HFFc6 (cell line): ENCODE measurements at regions not wholly inside any gene's neighbourhood (a gene's known extent, or its start where the extent isn't known, plus 50 kb on each side); places are given as distances from the start of the nearest gene placed in this dataset.

Experiments
- DNase-seq: peaks from one replicate; pipeline ENCODE4 v3.0.0-alpha.2; 2018
- H3K27ac Mint-ChIP-seq: 2 replicates; pipeline ENCODE4 v1.8.0; 2020; ENCODE audit warnings: mild to moderate bottlenecking, mixed read lengths
- H3K27me3 Mint-ChIP-seq: 2 replicates; pipeline ENCODE4 v1.8.0; 2021; ENCODE audit warnings: mild to moderate bottlenecking, moderate library complexity, mixed read lengths; ENCODE audit not compliant: insufficient read depth
- H3K36me3 Mint-ChIP-seq: 2 replicates; pipeline ENCODE4 v1.8.0; 2021; ENCODE audit warnings: low read depth, mixed read lengths
- H3K4me1 Mint-ChIP-seq: 2 replicates; pipeline ENCODE4 v1.8.0; 2020; ENCODE audit warnings: low read depth, mixed read lengths
- H3K4me3 Mint-ChIP-seq: 2 replicates; pipeline ENCODE4 v1.8.0; 2020; ENCODE audit warnings: mild to moderate bottlenecking, moderate library complexity, mixed read lengths
- H3K9me3 Mint-ChIP-seq: 2 replicates; pipeline ENCODE4 v1.8.0; 2020; ENCODE audit warnings: mild to moderate bottlenecking, mixed read lengths
- TF ChIP-seq, protein P1 (sequence below): fragments of 200-600 bp; sonication (generic); IDR thresholded peaks from 2 replicates; pipeline ENCODE4 v1.5.0; 2021; ENCODE audit warnings: antibody characterized with exemption, mild to moderate bottlenecking

DNA sequence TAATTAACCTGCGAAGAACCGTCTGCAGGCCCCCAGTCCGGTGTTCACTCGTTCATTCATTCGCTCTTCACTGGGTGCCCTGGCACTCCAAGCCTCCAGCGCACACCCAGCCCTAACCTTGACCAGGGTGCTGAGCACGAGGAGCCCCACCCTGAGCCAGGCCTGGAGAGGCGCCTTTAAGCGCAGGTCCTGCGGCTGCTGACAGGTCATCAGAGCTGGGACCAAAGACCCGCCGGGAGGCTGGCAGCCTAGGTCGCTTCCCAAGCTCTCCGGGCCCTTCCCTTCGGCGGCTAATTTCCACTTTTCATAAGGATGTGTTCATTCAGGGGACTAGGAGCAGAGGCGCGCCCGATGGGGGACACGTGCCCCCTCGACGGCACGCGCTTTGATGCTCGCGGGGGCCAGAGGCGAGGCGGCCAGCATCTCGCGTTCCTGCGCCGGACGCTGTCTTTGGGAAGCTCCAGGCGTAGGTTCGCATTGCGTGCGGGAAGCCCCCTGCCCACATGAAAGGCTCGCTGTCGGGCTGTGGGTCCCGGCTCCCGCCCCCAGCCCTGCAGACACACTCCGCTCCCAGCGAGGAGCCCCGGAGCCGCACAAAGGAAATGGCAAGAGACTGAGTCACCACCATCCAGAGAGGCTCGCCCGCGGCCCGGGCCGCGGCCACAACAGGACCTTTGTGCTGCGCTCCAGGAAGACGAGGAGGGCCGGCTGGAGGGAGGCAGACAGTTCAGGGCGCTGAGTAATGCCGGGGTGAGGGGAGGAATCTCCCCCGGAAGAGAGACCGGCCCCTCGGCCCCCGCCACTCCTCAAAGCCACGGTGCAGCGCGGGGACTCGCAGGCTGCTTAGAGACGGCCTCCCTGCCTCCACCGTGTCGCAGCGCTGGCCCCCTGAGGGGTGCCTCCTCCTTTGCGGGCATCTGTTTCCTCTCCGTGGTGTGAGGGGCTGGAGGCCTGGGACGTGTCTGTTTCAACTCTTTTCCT lies 266.4 kb upstream of the HES1 start:
- DNase-seq: peak; percentile 76
- H3K27me3 Mint-ChIP-seq: peaks cover 16% of the 10 kb centered on the region
- peak overlapping the region; percentile 51 for H3K4me3 Mint-ChIP-seq
- no peaks in the 10 kb centered on the region for H3K9me3 Mint-ChIP-seq
- TF ChIP-seq, protein P1, sequence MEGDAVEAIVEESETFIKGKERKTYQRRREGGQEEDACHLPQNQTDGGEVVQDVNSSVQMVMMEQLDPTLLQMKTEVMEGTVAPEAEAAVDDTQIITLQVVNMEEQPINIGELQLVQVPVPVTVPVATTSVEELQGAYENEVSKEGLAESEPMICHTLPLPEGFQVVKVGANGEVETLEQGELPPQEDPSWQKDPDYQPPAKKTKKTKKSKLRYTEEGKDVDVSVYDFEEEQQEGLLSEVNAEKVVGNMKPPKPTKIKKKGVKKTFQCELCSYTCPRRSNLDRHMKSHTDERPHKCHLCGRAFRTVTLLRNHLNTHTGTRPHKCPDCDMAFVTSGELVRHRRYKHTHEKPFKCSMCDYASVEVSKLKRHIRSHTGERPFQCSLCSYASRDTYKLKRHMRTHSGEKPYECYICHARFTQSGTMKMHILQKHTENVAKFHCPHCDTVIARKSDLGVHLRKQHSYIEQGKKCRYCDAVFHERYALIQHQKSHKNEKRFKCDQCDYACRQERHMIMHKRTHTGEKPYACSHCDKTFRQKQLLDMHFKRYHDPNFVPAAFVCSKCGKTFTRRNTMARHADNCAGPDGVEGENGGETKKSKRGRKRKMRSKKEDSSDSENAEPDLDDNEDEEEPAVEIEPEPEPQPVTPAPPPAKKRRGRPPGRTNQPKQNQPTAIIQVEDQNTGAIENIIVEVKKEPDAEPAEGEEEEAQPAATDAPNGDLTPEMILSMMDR: no peak
- H3K4me1 Mint-ChIP-seq: peaks cover 43% of the 10 kb centered on the region
- no peaks in the 10 kb centered on the region for H3K36me3 Mint-ChIP-seq
- H3K27ac Mint-ChIP-seq: no peak overlapping the region

DNA sequence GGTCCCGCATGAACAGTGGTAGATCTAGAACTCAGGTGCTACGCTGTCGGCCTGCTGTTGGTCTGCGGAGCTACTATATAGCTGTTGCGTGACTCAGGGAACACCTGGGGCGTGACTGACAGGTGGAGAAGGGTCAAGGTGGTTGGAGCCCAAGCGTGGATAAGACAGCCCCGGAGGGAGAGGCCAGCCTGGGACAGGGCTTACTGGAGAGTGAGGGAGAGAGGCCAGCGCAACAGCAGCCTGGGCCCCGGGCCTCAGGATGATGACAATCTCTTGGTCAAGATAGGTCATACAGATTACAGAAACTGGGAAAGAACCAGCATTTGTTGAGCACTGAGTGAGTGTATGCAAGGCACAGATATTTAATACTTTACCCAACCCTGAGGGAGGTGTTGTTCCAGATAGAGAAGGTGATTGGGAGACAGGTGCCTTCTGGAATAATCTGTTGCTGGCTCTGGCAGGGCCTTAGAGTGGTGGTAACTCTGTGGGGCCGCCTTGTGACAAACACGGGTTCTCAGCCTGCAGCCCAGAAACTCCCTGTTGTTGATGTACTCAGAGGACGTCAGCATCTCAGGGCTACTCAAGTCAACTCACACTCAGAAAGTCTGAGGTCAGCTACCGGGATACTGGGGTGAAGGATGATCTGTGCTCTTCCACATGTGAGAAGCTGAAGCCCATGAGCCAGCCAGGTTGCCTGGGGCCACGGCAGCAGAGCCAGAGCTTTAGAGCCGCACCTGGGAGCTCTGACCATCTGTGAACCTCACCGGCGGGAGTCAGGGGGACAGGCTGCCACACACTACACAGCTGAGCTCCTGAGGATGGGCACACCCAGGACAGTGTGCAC lies 265.4 kb upstream of the HES1 start:
- no peaks in the 10 kb centered on the region for H3K36me3 Mint-ChIP-seq
- no peaks in the 10 kb centered on the region for H3K9me3 Mint-ChIP-seq
- no peak for DNase-seq
- H3K27ac Mint-ChIP-seq: no peak overlapping the region
- H3K27me3 Mint-ChIP-seq: peaks cover 17% of the 10 kb centered on the region
- peak overlapping the region; percentile 51 for H3K4me3 Mint-ChIP-seq
- TF ChIP-seq, protein P1: no peak
- H3K4me1 Mint-ChIP-seq: peaks cover 42% of the 10 kb centered on the region

DNA sequence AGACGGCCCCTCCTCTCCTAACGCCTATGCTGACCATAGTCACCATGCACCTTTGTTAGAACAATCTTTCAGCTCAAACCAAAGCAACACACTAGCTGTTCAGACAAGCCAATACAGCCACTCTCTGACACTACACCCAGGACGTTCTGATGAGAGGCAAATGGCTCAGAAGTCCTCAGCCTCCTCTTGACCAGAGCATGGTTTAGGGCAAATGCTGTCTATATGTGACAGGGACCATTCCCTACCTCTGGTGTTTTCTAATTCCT lies 264.8 kb upstream of the HES1 start:
- peaks cover 37% of the 10 kb centered on the region for H3K4me1 Mint-ChIP-seq
- H3K4me3 Mint-ChIP-seq: no peak overlapping the region
- TF ChIP-seq, protein P1: no peak
- H3K9me3 Mint-ChIP-seq: no peaks in the 10 kb centered on the region
- H3K27me3 Mint-ChIP-seq: peaks cover 17% of the 10 kb centered on the region
- no peaks in the 10 kb centered on the region for H3K36me3 Mint-ChIP-seq
- no peak for DNase-seq
- no peak overlapping the region for H3K27ac Mint-ChIP-seq

DNA sequence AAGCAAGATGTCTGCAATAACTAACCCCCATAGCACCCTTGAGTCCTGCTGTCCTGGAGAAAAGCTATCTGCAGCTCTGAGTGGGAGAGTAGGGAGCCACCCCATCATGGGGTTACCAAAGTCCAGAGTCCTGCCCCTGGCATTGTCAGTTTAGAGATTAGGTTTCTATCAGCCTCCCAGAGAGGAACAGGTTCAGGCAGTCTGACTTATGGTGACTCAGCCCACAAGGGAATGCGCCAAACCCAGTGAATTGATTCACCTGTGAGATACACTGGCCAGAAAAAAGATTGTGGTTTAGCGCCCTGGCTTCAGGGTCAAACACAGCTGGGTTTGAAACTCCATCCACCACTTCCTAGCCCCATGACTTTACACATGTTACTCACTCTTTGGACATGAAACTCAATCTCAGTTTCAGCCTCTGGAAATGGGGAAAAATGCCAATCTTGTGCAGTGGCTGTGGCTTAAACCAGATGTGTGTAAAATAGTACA lies 263.6 kb upstream of the HES1 start:
- Mint-ChIP-seq H3K27ac (no peak overlapping the region), H3K4me1 (peaks cover 33% of the 10 kb centered on the region), H3K4me3 (no peak overlapping the region), H3K27me3 (peaks cover 21% of the 10 kb centered on the region), H3K9me3 (no peaks in the 10 kb centered on the region), H3K36me3 (no peaks in the 10 kb centered on the region)
- TF ChIP-seq, protein P1: no peak
- peak; percentile 76 for DNase-seq

DNA sequence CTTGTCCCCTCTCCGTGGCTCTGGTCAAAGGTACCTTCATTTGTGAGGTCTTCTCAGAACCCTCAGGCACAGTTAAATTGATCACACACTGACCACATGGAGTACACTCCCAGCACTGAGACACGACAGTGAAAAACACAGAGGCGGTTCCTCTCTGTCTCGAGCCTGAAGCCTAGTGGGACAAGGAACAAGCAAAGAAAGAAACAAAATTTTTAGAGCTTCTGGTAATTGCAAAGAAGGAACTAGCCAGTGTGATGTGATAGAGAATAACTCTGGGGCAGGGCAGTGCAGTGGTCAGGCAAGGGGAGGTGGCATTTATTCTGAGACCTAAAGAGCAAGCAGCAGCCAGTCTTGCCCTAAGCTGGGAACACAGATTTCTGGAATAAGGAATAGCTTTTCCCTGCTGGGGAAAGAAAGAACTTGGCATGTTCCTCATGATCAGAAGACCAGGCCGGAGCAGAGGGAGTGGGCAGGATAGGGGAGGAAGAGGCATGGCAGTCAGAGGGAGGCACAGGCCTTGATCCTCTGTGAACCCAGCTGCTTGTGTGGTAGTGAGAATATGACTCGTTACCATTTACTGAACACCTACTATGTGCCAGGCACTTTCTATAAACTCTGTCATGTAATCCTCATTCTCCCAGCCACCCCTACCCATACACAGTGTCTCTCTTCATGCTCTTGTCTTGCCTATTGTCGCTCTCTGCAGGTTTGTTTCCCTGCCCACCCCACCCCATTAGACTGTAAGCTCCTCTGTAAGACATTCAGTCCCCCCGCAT lies 262.3 kb upstream of the HES1 start:
- H3K4me3 Mint-ChIP-seq: no peak overlapping the region
- H3K27ac Mint-ChIP-seq: no peak overlapping the region
- H3K4me1 Mint-ChIP-seq: peaks cover 28% of the 10 kb centered on the region
- TF ChIP-seq, protein P1: no peak
- no peaks in the 10 kb centered on the region for H3K9me3 Mint-ChIP-seq
- H3K27me3 Mint-ChIP-seq: peaks cover 21% of the 10 kb centered on the region
- DNase-seq: no peak
- H3K36me3 Mint-ChIP-seq: no peaks in the 10 kb centered on the region
